Right lobe of liver (tissue), 4 donors: ENCODE measurements at regions not wholly inside any gene's neighbourhood (a gene's known extent, or its start where the extent isn't known, plus 50 kb on each side); places are given as distances from the start of the nearest gene placed in this dataset.

ENCODE experiments used
- CTCF ChIP-seq, 4 donors: fragments of 200-600 bp in 3 of 4; fragments of 450-650 bp in 1 of 4; IDR thresholded peaks; one replicate each; pipeline versions ENCODE4 v1.5.1 to v1.8.0; 2016 to 2022; ENCODE audit warnings: antibody characterized with exemption in 4 of 4, mild to moderate bottlenecking in 2 of 4
- POLR2A ChIP-seq: fragments of 450-650 bp; IDR thresholded peaks from one replicate; pipeline ENCODE4 v1.6.1; 2017; ENCODE audit warnings: antibody characterized with exemption, mild to moderate bottlenecking
- donor health status: DM: no; HTN: no; CAD: no.
- donor health status: DM: no; HTN: no; CAD: no.
- donor health status: DM: no; HTN: yes; CAD: no.

- TF ChIP-seq CTCF (IDR thresholded peaks at IDR 0.05) (no peak), POLR2A (no peak)
Measured at GRCh38 chr11:13225038-13226001, 52.3 kb upstream of the BMAL1 start.
